ENCODE measurements at regions not wholly inside any gene's neighbourhood (a gene's known extent, or its start where the extent isn't known, plus 50 kb on each side); places are given as distances from the start of the nearest gene placed in this dataset.

DNA sequence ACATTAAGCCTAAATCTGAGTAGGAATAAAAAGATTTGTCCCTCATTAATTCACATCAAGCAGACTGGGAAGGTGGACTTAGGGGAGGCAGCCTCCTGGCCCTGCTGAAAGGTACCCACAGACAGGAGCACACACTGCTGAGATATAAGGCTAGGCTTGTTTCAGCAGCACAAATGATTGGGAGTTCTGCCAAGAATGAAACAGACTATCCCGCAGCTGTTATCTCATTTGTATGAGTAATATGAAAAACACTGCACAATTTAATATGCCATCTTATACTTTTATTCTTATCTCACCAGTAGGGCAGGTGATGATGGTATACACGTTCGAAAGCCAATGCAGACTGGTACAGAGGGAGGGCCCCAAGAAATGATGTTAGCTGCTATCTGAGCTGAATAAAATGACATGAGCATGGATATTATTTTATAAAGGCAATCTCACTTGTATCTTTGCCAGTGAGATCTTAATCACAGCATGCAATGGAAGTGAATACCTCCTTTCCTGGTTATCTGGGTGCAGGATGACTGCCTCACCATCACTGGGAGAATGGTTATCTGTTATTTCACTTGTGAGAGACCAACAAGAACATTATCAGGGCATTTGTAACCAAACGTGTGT is 258.7 kb upstream of the PPP2R3A start:
- TF ChIP-seq CTCF (conservative IDR thresholded peaks at IDR 0.05; ENCODE audit: low read depth, low read length) (no peak), ELK1 (IDR thresholded peaks at IDR 0.05; ENCODE audit: borderline replicate concordance, low read depth, low read length) (no peak), CHD1 (IDR thresholded peaks at IDR 0.05; ENCODE audit: low read depth, low read length) (no peak), POLR2A (IDR thresholded peaks at IDR 0.05; ENCODE audit: low read depth, low read length) (no peak), SMC3 (IDR thresholded peaks at IDR 0.05; ENCODE audit: low read depth, low read length) (no peak), RAD21 (IDR thresholded peaks at IDR 0.05; ENCODE audit: low read length) (no peak), BHLHE40 (IDR thresholded peaks at IDR 0.05; ENCODE audit: low read depth, low read length) (no peak), RCOR1 (IDR thresholded peaks at IDR 0.05; ENCODE audit: insufficient replicate concordance, low read length) (no peak), RFX5 (IDR thresholded peaks at IDR 0.05; ENCODE audit: low read depth, low read length) (no peak), FOS (IDR thresholded peaks at IDR 0.05; ENCODE audit: low read depth, low read length) (no peak), MAFK (IDR thresholded peaks at IDR 0.05; ENCODE audit: low read depth, low read length) (no peak), CEBPB (IDR thresholded peaks at IDR 0.05; ENCODE audit: low read depth, low read length) (no peak)
